GM20431 (cell line): ENCODE measurements at regions not wholly inside any gene's neighbourhood (a gene's known extent, or its start where the extent isn't known, plus 50 kb on each side); places are given as distances from the start of the nearest gene placed in this dataset.

Experiments
- in situ Hi-C: fragments of 300-500 bp; cut with MseI, MboI; formaldehyde crosslinking; loops from one replicate; pipeline ENCODE4 v1.15.0; 2020; ENCODE audit warnings: low sequenced_read_pairs; ENCODE audit not compliant: unreplicated experiment

DNA sequence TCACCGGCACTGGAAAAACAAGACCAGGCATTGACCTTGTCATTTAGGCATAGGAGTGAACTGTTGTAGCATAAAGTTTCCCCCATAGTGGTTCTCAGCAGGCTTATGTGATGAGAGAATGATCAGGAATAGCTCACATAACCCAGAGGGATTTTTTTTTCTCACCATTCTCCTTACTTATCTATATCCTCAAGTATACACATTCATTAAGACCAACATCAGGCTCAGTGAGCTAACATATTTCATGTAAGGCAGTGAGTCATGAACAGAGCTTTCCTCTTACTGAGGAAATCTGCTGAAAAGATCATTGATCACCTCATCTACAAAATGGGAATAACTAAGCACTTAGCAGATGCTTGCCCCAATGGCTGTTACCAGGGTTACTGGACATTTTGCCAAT is 396.6 kb upstream of the TMCO5A start:
- in situ Hi-C loops: no loop called here

DNA sequence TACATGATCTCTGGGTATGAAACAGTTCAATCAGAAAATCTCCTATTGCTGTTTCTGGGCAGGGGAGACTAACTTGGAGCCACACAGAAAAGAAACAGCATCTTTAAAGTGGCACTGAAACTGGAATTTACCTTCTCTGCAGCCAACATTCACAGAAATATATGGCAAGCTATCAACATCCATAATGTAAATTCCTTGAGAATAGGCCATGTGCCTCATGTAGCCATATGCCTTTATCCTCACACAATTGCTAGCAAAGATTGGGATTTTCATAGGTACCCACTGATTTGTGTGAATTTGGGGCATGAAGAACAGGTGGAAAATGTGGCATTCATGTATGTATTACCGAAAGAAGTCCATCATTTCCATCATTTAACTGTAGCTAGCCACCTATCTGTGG is 386.3 kb upstream of the TMCO5A start:
- in situ Hi-C loops: no loop called here

DNA sequence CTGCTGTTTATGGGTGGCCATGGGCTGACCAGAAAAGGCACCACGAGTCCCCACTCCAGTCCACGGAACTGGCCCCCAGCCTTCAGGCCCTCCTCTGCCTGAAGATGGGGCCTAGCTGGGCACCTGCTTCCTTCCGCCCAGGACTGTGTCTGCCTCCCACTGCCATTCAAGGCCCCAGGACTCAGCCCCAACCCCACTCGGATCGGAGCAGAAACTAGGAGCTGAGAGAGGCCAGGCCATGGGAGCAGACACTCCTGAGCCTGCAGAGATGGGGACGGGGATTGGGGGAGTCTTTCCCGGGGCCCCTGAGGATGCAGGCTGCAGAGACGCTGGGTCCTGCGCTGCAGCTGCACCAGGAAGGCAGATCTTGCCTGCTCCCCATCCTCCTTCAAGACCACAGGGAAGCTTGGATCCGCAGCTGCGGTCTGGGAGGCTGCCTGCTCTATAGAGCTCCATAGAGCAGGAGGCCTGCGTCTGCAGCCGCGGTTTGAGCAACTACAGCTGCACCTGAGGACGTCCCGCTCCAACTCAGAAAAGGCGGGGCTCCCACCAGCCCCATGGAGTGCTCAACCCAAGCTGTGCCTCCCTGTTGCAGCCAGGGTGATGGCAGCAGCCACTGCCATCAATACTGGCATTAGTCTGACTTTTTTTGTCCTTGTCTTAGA is 383.9 kb upstream of the TMCO5A start:
- in situ Hi-C loops: no loop called here

DNA sequence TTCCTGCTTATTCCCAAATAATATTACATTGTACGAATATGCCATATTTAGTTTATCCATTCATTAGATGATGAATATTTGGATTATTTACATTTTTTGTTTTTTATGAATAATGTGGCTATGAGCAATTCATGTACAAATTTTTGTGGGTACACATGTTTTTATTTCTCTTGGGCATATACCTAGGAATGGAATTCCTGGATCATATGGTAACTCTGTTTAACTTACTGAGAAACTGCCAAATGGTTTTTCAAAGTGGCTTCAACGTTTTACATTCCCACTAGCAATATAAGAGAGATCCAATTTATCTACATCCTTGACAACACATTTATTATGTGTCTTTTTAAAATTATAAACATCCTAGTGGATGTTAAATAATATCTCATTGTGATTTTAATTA is 362.0 kb upstream of the TMCO5A start:
- in situ Hi-C loops: no loop called here

DNA sequence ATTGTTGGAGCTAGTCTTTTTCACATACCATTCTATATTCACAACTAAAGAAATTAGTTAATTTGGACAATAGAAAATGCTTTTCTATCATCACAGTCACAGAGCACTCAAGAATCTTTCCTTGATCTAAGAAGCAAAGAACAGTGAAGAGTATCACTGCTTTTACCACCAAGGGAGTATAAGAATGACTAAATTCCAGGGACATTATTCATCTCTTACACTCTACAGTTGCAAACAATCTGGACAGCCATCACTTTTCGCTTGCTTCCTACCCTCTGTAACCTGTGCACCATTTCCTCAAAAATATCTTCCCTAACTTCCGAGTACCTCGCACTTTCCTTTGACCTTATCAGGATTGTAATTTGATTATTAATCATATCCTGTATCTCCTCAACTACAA is 359.5 kb upstream of the TMCO5A start:
- in situ Hi-C loops: no loop called here

DNA sequence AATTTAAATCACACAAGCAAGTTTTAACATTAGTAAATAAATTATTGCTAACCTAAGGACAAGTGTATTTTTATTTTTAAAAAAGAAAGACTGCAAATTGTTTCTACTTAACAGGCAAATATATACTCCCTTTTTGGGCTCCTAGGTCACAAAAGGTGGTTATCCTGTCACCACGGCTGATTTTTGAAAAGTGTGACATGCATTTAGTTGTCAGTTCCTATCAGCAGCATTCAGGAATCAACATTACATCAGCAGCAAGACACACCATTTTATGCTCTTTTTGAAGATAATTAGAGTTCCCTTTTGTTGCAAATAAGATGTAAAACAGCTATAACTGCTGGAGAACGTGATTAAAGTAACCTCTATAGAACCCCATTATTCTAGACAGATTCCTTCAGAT is 357.5 kb upstream of the TMCO5A start:
- in situ Hi-C loops: no loop called here

DNA sequence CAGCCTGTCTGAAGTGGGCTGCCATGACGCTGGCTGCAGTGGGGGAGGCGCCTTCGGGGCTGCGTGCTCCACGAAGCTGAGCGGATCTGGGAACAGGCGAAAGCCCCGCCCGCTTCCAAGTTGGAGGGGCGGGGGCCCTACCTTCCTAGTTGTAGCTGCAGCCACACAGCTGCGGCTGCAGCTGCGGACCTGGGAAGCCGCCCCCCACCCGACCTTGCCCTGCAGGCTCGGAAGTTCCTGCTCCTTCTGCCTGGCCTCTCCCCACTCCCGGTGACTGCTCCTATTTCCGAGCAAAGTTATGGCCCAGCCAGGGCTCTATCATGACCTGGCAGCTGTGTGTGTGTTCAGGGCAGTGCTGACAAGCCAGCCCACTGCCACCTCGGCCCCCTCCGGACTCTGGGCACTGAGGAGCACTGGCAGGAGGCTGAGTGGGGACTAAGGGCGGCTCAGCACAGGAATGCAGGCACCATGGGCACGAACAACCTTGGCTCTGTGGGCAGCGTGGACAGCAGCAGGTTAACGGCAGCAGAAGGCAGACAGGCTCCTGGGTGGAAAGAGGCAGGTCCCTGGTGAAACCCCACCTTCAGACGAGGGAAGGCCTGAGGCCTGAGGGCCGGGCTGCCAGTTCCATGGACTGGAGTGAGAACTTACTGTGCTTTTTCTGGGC is 352.4 kb upstream of the TMCO5A start:
- in situ Hi-C loops: no loop called here

DNA sequence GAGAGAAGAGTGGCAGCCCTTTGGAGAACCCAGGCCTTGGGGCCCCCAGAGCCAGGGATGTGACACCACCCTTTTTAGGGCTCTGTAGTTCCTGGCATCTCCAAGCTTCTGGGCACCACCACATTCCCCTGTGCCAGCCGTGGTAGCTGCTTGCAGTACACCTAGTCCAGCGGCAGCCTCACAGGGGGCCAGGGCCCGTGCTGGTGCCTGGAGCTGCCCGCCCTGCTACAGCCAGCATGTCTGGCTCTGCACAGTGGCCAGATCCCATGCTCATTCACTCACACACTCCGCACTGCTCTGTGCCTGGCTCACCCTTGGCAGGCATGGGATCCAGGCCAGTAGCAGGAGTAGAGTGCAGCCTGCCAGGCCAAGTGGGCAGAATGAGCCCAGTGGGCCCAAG is 351.6 kb upstream of the TMCO5A start:
- in situ Hi-C loops: no loop called here

DNA sequence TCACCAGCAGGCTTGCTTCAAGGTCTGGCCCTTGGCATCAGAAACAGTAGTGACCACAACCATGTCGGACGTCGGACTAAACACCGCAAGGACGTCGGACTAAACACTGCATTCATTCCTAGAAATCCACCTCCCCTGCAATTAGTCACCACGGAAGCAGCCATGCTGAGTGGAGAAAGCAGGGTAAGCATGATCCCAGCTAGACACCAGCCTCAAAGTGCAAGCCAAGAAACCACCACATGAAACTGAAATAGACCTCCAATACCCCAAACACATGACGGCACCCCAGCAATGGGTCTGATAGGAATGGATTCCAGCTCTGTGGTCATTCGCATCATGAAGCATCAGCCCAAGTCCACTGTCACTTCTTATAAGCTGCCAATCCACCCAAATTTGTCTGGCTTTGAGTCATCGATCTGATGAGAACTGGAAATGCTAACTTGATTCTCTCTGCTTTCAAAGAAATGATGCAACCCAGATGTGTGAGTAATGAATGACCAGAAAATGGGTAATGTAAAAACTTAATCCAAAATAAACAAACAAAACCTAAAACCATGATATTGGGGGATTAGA is 348.3 kb upstream of the TMCO5A start:
- in situ Hi-C loops: no loop called here

DNA sequence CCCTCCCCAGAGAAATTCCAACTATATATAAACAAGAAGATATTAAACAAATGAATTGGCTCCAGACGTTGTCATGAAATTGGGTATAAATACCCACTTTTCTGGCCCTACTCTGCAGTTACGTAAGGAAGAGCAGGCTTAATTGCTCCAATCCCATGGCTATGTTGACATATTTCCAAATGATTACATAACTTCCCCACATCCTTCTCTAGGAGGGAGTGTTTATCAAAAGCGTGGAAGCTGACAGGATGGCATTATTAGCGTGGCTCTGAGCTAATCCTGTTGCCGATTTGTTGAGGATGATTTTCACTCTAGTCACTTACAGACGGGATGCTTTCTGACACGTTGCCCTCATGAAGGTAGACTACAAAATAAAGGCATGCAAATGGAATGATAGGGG is 347.5 kb upstream of the TMCO5A start:
- in situ Hi-C loops: no loop called here

DNA sequence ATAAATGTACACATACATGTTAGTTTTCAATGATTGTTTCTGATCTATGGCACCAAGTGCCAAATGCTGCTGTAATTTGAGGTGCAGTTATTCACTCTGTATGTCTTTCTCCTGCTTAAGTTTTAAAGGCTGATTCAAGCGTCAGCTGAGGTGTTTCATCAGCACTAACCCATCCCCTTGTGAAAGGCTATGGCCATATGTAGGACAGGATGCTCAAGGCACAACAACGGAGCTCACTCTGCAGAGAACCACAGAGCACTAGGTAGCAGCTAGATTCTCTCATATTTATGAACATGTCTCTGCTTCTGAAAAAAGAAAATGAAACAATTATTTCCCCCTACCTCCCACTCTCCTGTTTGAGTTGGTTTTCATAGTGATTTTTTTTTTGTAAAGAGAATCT is 340.0 kb upstream of the TMCO5A start:
- in situ Hi-C loops: no loop called here

DNA sequence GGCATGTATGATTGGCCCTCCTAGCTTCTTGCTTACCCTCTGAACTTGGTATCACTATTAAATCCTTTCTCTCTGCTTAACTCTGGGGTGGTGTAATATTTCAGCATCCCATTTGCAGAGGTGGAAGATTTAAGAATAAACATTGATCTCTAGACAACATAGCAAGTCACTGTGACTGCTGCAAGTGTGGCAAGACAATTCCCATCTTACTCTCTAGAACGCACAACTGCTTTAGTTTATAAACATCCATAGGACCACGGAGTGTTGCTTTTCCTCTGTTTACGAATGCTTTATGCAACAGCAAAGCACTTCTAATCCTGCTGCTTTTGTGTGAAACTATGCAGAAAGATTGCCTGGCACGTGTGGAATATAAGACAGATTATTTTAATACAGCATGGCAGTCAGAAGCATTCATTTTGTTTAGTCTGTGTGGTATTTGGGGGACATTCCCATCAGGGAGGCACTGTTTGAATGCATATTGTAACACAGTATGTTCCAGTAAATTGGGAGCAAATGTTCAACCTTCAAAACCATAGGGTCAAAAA is 338.9 kb upstream of the TMCO5A start:
- in situ Hi-C loops: no loop called here

DNA sequence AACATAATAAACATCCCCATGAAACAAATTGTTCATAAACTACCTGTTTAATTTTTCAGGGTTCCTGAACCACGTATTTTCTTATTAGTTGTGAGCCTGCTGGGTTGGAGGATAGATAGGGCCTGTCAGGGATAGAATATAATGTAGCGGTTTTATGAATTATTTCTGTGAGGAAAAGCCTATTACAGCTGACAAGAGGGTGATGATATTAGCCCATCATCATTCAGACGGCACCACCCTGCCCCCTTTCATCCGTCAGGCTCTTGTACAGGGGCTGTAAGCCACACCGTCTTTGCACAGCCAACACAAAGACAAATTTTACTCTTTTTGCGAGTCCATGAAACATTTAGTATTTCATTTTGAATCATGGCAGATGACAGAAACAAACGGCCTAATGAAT is 335.3 kb upstream of the TMCO5A start:
- in situ Hi-C loops: no loop called here

DNA sequence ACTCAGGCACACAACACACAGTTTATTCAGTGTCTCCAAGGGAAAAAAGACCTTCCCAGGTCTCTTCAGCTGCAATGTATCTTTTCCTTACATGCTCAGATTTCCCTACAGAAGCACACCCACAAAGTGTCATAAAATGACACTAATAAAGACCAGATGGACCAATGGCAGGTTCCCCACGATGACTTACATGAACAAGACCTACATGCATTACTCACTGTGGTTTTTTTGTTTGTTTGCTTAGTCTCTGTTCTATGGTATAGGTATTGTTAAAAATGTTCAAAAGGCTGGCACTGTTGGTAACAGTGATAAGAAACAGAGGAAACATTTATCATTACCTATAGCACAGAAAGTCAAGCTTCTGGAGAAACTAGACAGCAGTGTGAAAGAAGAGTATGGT is 318.2 kb upstream of the TMCO5A start:
- in situ Hi-C loops: no loop called here

DNA sequence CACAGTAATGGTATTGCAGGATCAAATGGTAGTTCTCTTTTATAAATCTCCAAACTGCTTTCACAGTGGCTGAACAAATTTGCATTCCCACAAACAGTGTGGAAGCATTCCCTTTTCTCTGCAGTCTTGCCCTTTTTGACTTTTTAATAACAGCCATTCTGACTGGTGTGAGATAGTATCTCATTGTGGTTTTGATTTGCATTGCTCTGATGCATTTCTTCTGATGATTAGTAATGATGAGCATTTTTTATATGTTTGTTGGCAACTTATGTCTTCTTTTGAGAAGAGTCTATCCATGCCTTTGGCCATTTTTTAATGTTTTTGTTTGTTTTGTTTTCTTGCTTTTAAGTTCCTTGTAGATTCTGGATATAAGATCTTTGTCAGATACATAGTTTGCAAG is 316.1 kb upstream of the TMCO5A start:
- in situ Hi-C loops: no loop called here

DNA sequence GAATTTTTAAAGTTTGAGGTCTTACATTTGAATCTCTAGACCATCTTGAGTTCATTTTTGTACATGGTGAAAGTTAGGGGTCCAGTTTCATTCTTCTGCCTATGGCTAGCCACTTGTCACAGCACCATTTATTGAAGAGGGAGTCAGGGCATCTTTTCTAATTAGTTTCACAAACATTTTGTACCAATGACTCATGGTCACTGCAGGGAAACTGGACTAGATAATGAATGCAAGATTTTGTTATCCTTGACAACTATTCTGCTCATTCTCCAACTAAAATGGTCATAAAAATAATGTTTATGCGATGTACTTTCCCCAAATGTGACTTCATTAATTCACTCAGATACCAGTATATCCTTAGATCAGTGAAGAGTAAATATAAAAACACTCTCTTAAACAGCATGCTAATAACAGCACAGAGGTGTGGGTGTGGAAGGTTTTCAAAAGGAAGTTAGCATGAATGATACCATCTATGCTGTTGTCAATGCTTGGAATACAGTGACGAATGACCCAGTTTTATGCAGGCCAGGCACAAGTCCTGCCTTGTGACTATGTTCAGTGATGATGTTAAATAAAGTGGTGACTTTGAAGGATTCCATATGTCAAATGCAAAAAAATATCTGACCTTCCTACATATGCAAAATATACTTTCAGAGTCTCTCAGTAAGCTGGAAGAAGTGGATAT is 314.9 kb upstream of the TMCO5A start:
- in situ Hi-C loops: no loop called here

DNA sequence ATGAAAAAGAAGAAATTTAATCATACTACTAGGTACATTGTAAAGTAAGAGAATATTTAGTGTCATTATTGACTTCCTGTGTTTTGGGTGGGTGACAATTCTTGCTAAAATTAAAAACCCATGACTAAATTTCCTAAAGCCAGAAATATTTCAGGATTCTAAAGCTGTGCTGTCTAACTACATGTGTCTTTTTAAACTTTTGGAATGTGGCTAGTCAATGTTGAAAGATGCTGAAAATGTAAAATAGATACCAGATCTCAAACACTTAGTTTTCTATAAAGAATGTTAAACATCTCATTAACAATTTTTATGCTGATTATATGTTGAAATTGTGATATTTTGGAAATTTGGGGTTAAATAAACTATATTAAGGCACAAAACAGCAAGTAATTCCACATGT is 308.9 kb upstream of the TMCO5A start:
- in situ Hi-C loops: no loop called here

DNA sequence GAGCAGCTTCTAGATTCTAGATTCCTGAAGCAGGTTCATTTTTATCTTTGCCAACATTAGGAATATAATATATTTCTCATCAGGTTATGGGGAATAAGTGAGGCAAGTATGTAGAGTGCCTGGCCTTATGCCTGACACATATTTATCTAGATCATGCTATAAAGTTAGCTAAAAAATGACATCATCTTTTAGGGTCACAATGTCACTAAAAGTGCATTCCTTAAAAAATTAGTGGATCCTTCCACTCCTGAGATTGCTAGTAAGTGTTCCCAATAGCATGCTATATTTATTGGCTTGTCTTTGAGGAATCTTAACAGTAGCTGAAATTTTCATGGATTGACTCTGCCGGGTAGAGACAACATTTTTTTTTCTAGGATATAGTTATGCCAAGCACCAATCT is 305.9 kb upstream of the TMCO5A start:
- in situ Hi-C loops: no loop called here

DNA sequence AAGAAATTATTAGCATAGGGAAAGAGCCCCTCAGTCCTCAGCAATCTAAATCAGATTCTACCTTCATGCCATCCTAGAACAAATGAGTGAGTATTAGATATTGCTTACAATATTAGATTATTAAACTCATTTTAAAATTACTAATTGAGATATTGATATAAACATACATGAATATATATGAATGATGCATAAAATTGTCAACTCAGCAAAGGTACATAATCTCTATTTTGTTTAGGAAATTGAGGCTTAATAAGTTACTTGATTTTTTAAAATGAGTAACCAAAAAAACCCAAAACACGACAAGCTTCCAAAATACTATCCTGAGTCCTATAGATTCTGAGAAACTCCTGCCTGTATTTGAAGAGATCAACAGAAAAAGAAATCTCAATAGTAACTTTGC is 297.7 kb upstream of the TMCO5A start:
- in situ Hi-C loops: no loop called here

DNA sequence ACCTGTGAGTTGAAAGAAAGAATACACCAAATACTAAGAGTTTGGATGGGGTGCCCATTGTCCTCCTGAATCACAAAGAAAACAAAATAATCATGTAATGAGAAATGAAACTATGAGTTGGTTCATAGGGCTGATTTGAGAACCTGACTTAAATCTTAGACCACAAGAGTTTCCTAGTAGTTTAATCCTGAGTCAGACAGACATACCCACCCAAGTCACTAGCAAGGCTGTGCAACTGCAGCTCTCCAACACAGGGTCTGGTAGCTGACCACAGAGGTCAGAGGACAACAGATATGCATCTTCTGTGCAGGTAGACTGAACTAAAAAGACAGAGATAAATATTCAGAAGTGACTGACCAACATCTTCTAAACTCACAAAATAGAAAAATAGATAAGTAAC is 296.3 kb upstream of the TMCO5A start:
- in situ Hi-C loops: no loop called here

DNA sequence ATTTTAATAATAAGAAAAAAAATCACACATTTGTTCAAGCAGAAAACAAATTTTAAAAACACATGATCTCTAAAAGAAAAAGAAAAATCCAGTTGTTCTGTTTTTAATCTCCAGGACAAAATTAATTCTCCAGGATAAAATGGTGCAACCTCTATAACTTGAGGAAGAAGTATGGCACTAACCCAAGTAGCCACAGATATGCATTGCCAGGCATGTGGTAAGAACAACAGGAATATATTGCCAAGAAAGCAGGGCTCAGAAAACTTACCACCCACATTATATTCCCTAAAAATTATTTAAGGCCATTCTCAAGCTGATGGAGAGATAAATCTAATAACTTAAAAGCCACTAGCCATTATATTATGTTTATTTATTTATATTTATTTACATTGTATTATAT is 295.7 kb upstream of the TMCO5A start:
- in situ Hi-C loops: no loop called here
